Astrocyte of the cerebellum (primary cell): ENCODE measurements at regions not wholly inside any gene's neighbourhood (a gene's known extent, or its start where the extent isn't known, plus 50 kb on each side); places are given as distances from the start of the nearest gene placed in this dataset.
A peak's percentile ranks its signal among the peaks of the same experiment; 100 is the strongest.

Experiments
- DNase-seq: peaks from one replicate; pipeline ENCODE4 v3.0.0-alpha.2; 2011; ENCODE audit warnings: low read depth
- H3K4me3 ChIP-seq: 2 replicates; pipeline ENCODE4 v1.5.1; 2011; ENCODE audit warnings: mild to moderate bottlenecking, low read depth, low read length, moderate library complexity
- in situ Hi-C: cut with HindIII; loops from 2 replicates; pipeline ENCODE4 v1.10.0; 2017; ENCODE audit warnings: low sequenced_read_pairs
- TF ChIP-seq, protein P1 (sequence below): IDR thresholded peaks from 2 replicates; pipeline ENCODE4 v1.5.1; 2012; ENCODE audit warnings: low read length, low read depth, moderate library complexity, mild to moderate bottlenecking; ENCODE audit errors: missing control alignments

DNA sequence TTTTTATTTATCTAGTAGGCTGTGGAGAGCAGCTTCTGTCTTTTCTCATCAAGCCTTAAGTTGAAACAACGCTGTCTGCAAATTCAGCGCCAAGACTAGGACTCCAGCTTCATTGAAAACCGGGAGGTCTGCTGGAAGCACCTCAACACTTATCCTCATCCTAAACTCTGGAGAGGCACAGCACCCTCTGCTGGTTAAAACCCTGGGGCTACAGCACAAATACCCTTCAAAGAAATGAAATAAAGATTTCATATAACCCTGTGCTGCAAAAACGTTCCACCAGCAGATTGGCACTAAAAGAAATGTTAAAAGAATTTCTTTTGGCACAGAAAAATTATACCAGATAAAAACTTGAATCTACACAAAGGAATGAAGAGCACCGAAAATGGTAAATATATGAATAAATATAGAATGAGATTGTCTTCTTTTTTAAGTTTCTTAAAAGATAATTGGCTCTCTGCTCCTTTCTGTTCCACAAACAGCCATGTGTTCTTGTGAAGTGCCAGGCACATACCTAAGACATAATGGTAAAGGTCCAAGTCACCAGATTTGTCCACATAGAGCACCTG lies 227.7 kb upstream of the SAMSN1 start:
- H3K4me3 ChIP-seq: no peak overlapping the region
- no peak for DNase-seq
- TF ChIP-seq, protein P1, sequence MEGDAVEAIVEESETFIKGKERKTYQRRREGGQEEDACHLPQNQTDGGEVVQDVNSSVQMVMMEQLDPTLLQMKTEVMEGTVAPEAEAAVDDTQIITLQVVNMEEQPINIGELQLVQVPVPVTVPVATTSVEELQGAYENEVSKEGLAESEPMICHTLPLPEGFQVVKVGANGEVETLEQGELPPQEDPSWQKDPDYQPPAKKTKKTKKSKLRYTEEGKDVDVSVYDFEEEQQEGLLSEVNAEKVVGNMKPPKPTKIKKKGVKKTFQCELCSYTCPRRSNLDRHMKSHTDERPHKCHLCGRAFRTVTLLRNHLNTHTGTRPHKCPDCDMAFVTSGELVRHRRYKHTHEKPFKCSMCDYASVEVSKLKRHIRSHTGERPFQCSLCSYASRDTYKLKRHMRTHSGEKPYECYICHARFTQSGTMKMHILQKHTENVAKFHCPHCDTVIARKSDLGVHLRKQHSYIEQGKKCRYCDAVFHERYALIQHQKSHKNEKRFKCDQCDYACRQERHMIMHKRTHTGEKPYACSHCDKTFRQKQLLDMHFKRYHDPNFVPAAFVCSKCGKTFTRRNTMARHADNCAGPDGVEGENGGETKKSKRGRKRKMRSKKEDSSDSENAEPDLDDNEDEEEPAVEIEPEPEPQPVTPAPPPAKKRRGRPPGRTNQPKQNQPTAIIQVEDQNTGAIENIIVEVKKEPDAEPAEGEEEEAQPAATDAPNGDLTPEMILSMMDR: peak; percentile 7
- in situ Hi-C loops: no loop called here

DNA sequence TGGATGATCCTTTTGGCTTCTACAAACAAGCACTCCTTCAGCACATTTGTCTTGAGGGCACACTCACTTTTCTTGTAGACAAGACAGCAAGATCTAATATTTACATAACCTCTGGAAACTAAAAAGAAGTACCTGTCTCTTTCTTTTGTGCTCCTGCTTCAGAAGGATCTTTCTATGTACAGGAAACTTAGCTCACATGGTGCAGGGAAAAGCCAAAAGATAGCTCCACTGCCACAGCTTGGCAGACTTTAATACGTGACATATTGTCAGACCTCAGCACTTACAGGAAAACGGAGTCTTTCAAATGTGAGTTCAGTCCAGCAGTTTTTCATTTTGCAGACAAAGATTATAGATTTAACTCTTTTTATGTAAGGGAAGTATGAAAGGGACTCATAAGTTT lies 225.5 kb upstream of the SAMSN1 start:
- TF ChIP-seq, protein P1: no peak
- in situ Hi-C loops: no loop called here
- no peak overlapping the region for H3K4me3 ChIP-seq

DNA sequence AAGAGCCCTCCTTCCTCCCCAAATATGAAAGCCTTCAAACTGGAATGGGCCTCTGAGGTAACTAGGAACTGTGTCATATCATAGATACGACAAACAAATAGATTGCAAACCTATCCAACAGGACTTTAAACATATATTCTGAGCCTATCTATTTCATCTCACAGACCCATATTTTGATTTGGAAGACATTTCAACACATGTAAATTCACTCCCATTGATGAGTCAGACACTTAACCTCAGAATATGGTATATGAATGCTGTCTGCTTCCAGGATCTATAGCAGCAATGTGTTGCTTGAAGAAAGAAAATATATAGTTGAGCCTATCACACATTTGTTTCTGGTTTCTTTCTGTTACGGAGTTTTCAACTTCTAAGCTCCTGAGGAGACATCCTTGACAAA lies 221.9 kb upstream of the SAMSN1 start:
- TF ChIP-seq, protein P1: no peak
- in situ Hi-C loops: no loop called here
- DNase-seq: no peak
- no peak overlapping the region for H3K4me3 ChIP-seq

More for the DNA sequence above, 225.5 kb upstream of the SAMSN1 start:
- DNase-seq: no peak

DNA sequence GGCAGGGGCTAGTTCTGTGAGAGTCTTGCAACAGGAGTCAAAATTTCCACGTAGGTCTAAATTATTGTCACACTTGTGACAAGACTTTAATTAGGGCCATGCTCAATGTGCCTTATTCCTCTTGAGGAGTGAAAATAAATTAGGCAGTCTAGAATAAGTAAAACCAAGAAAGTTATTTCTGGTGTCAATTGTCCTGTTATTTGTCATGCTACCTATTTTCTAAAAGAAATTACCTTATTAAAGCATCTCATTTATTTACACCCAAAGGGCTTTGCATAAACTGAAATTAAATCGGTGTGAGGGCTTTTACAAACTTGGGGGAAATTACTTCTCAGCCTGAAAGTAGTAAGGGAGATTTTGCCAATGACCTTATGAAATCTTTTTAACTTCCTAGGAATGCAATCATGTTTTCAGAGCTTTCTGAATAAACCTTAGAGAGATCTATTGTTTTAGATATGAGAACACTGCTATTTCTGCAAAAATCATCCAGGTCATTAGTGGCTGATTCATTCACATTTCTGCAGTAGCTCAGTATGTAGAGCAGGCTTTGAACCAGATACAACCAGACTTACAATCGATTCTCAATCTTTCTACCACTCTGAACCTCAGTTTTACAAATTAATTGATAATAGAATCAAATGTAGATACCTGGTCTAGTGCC lies 221.2 kb upstream of the SAMSN1 start:
- H3K4me3 ChIP-seq: no peak overlapping the region
- in situ Hi-C loops: no loop called here
- DNase-seq: no peak
- TF ChIP-seq, protein P1: no peak

DNA sequence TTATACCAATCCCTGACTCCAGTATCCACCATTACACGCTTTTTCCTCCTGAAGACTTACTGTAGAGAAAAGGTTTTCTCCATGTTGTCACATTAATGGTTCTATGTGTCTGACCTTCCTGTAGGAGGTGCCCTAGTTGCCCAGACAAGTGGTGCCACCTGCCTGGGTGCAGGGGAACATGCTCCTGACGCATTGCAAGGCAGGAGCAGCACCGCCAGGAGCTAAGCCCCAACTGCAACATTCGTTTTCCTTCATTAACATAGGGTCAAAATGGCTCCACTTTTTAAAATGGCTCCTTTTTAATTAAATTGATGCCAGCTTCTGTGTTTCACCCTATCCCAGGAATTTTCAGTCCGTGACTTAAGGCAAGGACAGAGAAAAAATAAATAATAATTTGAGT lies 220.1 kb upstream of the SAMSN1 start:
- TF ChIP-seq, protein P1: no peak
- in situ Hi-C loops: no loop called here
- no peak for DNase-seq
- H3K4me3 ChIP-seq: no peak overlapping the region

DNA sequence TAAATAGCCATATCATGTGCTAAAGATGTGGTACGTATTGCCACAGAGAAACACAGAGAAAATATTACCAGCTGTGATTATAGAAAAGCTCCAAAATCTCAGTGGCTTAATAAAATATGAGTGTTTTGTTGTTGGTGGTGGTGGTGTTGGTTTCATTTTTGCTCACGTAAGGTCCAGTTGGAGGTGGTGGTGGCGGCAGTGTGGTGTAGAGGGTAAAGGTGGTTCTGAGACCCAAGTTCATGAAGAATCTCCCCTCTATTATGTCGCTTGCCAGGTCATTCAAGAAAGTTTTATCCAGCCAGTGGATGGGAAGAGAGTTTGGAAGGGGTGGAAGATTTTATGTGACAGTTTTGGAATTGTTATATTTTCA lies 217.6 kb upstream of the SAMSN1 start:
- no peak overlapping the region for H3K4me3 ChIP-seq
- in situ Hi-C loops: no loop called here
- TF ChIP-seq, protein P1: no peak
- no peak for DNase-seq
